ENCODE measurements at regions not wholly inside any gene's neighbourhood (a gene's known extent, or its start where the extent isn't known, plus 50 kb on each side); places are given as distances from the start of the nearest gene placed in this dataset.
A peak's percentile ranks its signal among the peaks of the same experiment; 100 is the strongest.

GRCh38 chr2:193818801-193819499, 1624.2 kb upstream of the TMEFF2 start:
- peak; percentile 15 for DNase-seq

- DNase-seq, result no peak
These were observed 1621.3 kb upstream of the TMEFF2 start for GRCh38 chr2:193816008-193816407.

DNA sequence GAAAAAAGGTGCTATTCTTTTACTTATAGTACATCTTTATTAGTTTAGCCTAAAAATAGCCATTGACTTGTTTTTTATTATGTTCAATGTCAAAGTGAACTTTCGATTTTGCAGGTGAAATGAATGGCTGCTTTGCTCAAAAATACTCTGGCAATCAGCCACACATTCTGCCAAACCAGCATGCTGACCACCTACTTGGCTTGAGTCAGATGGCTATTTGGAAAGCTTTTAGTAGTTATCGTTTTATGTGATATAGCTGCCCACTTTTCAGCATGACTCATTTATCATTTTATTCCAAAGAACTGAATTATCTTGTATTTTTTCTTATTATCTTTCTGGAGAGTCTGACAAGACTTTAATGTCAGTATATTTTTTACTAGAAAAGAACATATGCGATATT, 1615.8 kb upstream of the TMEFF2 start:
- no peak for DNase-seq

DNA sequence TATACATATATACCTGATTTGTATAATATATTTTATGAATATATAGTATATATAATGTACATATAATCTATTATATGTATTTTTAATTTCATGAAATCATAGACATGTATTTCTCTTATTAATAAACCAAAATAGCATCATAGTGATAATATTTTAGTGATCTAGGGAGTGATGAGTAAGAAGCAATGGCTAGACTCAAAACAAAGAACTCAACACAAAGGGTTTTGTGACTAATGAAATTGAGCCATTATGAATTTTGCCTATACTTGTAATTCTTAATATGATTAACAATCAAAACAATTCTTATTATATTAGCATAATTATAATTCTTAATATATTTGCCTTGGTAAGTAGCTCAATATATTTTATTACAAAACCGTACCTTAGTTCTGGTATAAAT, 1614.1 kb upstream of the TMEFF2 start:
- no peak for DNase-seq

- no peak for DNase-seq
These were observed 1611.5 kb upstream of the TMEFF2 start for GRCh38 chr2:193806088-193806774.

DNA sequence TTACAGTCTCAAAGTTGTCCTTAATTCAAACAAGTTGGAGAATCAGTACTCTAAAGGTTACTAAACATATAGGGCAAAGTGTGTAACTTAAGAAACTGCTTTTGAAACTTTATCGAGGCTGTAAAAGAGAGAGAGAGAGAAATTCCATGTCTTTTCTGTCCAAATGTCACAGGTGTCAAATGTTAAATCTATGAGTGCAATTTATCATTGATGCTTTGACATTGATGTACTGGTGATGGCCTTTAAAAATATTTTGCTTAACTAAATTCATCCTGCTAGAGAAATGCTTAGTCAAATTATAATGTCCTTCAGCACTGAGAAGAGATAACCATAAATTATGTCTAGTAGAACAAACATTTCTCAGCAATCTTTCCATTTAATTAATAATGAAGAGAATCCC, 1602.1 kb upstream of the TMEFF2 start:
- DNase-seq, result no peak

- DNase-seq, result no peak
These were observed 1599.2 kb upstream of the TMEFF2 start for GRCh38 chr2:193793914-193794313.

- DNase-seq, result no peak
These were observed 1588.9 kb upstream of the TMEFF2 start for GRCh38 chr2:193783681-193784080.

GRCh38 chr2:193778293-193778692, 1583.6 kb upstream of the TMEFF2 start:
- no peak for DNase-seq

- no peak for DNase-seq
These were observed 1582.3 kb upstream of the TMEFF2 start for GRCh38 chr2:193776988-193777387.

DNA sequence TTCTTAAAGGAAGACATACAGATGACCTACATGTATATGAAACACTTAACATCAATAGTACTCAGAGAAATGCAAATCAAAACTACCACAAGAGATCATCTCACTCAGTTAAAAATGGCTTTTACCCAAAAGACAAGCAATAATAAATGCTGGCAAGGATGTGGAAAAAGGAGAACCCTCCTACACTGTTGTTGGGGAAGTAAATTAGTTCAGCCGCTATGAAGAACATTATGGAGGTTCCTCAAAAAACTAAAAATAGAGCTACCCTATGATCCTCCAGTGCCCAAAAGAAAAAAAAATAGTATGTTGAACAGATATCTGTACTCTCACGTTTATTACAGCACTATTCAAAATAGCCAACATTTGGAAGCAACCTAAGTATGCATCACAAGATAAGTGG, 1579.4 kb upstream of the TMEFF2 start:
- DNase-seq, result no peak

GRCh38 chr2:193751299-193751698, 1556.6 kb upstream of the TMEFF2 start:
- no peak for DNase-seq

DNA sequence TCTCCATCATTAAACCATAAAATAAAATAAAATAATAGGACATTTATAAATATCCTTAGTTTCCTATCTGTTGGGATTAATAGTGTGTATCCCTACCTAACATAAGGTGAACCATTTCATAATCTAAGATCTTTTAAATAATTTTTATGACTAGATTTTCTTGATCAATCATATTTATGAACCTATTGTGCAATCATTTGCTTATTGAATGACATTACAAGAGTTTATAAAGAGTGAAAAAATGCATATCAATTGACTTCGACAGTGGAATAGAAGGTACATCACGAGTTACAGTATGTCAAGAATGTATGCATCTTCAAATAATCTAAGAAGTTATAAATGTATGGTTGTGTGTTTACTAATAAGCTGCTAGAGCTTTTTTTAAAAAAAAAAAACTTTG, 1554.8 kb upstream of the TMEFF2 start:
- no peak for DNase-seq

GRCh38 chr2:193743089-193743488, 1548.4 kb upstream of the TMEFF2 start:
- no peak for DNase-seq

GRCh38 chr2:193738892-193739291, 1544.2 kb upstream of the TMEFF2 start:
- DNase-seq, result no peak

GRCh38 chr2:193712912-193713311, 1518.2 kb upstream of the TMEFF2 start:
- no peak for DNase-seq

DNA sequence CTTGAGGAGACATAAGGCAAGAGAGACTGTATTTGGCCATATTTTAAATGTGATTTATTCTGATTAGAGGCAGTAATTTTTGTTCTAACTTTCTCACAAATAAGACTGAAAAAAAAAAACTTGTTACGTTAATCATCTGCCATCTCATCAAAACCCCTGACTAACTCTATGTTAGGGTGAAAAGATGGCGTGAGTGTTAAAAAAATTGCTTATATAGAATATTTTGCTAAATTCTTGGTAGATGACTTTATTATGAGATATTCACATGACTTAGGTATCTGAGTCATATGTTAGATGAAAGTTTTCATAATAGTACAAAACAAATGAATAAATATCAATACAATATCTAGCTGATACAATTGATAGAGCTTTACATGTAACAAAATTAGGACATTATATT, 1508.7 kb upstream of the TMEFF2 start:
- no peak for DNase-seq

DNA sequence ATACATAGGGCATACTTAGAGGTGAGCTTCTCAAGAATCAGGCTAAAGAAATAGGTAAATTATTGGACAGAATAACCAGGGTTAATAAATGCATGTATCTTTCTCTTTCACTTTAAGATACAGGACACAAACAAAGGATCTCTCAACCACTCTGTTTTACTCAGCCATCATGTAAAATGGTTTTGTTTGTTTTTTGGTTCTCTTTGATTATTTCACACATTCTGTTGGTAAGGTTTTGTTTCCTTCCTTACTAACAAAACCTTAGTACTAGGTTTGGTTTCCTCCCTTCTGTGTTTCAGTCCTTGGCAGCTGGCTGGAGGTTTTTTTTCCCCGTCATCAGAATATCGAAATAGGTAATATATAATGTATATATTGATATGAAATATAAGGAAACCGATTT, 1506.8 kb upstream of the TMEFF2 start:
- no peak for DNase-seq

DNA sequence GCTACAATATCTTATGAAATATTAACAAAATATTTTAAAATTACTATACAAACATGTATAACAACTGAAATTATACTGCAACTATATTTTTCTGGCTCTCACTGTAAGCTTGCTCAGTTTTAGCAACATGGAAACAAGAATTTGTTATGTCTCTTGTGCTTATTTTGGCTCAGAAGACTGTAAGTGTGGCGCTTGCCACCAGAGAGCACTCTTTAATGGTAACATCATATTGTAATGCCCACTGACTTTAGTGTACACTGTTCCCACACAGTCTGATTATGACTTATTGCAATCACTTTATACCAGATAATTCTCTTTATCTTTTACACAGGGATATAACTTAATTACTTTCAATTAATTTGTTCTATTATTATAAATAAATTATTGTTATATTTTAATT, 1500.6 kb upstream of the TMEFF2 start:
- DNase-seq, result no peak

GRCh38 chr2:193693758-193694157, 1499.0 kb upstream of the TMEFF2 start:
- DNase-seq, result no peak

DNA sequence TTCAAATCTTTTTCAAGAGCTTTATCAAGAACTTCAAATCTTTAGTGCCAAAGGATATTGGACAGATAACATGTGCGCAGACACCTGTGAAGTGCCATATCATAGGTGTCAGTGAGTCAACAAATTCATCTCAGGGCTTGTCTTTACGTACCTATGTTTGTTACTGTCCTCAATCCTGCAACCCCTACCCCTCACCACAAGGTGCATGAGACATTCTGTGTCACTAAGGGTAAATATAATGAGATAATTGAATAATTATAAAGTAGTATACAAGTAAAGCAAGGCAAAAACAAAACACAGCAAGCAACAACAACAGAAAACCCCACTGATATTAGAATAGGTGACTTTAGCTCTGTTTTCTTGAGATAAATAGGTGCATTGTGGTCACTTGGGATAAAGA, 1495.8 kb upstream of the TMEFF2 start:
- DNase-seq, result no peak

DNA sequence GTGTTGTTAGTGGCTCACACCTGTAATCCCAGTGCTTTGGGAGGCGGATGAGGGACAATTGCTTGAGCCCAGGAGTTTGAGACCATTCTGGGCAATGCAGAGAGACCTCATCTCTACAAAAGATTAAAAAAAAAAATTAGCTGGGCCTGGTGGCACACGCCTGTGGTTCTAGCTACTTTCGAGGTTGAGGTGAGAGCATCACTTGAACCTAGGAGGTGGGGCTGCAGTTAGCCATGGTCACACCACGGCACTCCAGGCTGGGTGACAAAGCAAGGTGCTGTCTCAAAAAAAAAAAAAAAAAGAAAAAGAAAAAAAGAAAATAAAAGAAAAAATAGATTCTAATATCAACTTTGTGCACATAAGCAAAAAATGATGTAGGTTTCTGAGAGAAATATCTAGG, 1492.5 kb upstream of the TMEFF2 start:
- no peak for DNase-seq

DNA sequence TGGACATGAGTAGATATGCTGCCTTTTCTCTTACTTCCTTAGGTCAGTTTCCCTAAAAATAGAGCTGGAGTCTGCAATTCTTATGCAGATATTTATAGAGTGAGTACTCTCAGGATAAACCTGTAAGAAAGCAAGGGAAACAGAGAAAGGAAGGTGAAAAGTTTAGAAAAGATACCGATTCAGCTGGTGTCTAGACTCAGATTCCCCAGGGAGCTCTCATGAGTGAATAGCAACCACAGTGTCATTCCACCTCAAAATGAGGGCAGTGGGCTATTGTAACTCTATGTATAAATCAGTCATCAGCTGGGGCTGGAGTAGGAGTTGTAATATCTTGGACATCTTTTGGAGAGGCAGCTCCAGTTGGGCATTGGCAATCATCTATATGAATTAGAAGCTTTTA, 1485.1 kb upstream of the TMEFF2 start:
- no peak for DNase-seq

GRCh38 chr2:193670478-193670877, 1475.7 kb upstream of the TMEFF2 start:
- no peak for DNase-seq
